Left forelimb (tissue), 1 donor: ENCODE measurements at regions not wholly inside any gene's neighbourhood (a gene's known extent, or its start where the extent isn't known, plus 50 kb on each side); places are given as distances from the start of the nearest gene placed in this dataset.
"Not testable (repeated sequence)": the region's sequence is repeated elsewhere in the genome, so short reads cannot be mapped to it uniquely, and the experiment has no call there.

Source experiments
- DNase-seq: peaks from one replicate; pipeline ENCODE4 v3.0.0-alpha.2; 2018; ENCODE audit warnings: low spot score

DNA sequence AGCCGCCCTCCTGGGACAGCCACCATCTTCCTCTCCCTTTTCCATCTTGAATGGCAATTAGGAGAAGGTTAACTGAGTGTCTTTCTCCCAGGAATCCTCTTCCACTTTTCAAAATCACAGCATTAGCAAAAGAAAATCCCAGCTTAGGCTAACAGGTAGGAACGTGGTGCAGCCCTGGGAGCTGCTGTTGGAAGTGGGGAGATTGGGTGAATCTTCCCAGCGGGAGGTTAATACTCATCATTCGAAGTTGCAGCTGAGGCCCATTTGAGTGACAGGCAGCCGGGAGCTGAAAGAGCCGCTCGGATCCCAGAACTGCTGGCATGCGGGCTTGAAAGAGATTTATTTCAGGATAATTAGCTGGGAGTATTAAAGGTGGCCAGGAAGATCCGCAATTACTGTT lies 306.0 kb downstream of the BCL11A start:
- no peak for DNase-seq

DNA sequence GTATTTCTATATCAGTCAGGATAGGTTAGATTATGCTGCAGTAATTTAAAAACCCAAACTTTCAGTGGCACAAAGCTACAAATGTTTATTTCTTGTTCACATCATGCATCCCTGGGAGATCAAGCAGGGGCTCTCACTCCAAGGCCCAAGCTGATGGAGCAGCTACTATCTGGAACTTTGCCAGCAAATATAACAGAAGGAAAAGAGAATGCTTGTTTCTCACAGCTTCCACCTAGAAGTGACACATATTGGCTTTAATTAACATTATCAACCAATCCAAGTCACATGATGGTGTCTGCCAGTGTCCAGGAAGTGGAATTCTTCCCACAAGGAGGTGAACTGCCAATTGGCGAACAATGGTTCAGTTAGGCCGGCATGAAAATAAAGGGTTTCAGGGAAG lies 306.9 kb downstream of the BCL11A start:
- no peak for DNase-seq

DNA sequence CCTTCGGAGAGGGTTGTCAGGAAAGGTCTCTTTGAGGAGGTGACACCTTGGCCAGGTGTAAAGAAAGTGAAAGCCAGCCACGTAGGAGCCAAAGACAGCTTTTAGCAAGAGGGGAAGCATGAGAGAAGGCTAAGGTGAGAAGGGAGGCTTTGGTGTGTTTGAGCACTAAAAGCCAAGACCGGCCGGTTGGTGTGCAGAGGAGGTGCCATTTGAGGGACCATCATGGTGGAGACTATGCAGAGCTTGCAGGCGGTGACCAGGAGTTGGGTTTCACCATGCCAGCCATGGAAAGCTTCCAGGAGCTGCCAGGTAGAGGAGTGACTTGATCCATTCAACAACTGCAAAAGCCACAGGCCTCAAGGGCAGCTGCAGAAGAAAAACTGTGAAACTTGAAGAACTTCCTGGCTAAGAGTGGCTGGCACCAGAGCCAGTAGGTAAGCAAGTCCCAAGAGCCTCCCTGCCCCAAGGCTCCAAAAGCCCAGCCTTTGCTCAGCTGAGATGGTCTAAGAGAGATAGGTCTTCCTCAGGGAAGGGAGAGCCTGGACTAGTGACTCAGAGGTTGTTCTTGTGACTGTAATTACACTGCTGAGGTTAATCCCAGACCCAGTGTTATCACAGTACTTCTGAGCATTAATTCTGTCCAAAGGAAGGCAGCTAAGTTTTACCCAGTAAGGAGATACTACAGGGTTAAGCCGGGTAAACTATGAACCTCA lies 319.0 kb downstream of the BCL11A start:
- DNase-seq: no peak

DNA sequence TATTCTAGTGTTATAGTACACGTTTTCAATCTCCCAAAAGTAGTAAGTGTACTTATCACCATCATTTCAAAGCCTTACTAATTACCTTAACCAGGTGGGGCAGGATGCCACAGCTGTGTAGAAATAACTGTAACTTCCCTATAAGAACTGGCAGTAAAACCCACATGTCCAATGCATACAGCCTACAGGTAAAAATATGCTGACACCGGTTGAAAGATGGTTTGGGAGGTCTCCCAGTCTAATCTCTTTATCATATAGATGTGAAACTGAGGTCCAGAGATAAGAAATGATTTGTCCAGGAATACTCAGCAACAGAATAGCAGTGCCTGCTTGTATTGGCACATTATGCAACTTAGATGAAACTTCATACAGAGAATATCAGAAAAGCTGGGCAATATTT lies 322.9 kb downstream of the BCL11A start:
- no peak for DNase-seq

DNA sequence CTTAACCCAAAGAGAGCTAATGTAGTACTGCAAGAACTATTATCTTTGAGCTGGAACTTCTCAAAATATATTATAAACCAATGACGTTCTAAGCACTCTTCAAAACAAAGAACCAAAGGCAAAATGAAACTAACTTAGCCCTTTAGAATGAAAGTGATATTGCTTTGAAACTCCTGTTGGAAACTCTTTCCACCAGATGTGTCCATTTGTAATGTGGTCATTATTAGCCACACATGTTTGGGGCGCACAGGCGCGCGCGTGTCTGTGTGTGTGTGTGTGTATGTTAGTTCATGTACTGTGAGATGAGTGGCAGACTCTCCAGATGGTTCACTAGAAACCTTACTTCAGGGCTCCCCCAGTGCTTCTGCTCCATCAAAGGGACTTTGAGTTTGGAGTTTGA lies 323.4 kb downstream of the BCL11A start:
- DNase-seq: no peak

DNA sequence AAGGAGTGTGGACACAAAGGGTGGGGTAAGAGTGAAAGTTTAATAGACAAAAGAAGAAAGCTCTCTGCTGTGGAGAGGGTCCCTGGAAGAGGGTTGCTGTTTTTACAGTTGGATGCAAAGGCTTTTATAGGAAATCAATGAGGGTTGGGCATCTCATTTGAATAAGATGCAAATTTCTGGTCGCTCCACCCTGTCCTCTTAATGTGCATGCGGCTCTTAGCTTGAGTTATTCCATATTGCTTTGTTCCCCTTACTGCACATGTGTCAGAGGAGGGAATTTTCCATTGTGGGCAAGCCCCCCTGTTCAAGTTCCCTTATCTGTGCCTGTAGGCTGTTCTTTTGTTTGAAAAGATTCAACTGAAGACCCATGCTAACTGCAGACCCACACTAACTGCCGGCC lies 326.5 kb downstream of the BCL11A start:
- DNase-seq: no peak

DNA sequence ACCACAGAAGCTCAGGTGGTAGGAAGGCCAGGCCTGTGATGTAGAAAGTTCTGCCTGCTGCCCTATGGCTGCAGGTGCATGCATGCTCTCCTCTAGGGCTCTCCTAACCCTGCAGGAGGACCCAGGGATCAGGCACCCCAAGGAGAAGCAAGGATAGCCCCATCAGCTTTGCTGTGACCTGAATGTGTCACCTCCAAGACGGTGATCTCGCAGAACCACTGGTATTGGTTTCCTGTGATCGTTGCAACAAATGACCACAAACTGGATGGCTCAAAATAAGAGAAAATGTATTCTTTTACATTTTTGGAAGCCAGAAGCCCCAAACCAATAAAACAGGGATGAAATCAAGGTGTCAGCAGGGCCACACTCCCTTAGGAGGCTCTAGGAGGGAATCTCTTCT lies 327.3 kb downstream of the BCL11A start:
- DNase-seq: no peak

DNA sequence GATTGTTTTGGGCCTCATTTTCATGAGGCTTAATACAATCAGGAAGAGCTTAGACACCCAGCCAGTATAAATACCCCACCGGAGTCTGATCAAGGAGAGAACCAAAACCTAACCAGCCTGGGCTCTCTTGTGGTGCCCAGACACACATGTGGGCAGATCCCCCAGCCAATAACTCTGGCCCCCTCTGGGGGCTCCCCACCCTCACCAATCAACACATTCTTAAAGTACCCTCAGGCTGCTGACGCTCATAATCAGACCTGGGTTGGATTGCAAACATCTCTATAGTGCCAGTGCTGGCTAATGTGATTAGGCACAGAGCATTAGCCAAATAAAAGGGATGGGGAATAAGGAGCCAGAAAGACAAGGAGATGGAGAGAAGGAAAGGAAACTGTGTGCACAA lies 329.6 kb downstream of the BCL11A start:
- no peak for DNase-seq

DNA sequence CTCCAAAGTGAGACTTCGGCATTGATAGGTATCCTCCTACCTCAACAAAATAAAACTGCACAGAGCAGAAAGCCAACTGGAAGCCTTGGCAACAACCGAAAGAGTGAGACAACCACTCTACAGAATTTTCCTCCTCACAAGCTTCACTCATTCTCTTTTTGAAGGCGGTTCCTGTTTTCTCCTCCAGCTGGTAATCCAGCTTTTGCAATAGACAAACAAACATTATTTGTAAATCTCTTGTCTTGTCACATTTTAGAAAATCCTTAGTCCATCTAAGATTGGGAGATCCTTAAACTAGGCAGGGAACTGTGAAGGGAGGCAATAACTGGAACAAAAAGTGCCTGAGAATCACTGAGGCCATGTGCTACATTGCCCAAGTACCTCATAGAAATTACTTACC lies 332.4 kb downstream of the BCL11A start:
- no peak for DNase-seq

DNA sequence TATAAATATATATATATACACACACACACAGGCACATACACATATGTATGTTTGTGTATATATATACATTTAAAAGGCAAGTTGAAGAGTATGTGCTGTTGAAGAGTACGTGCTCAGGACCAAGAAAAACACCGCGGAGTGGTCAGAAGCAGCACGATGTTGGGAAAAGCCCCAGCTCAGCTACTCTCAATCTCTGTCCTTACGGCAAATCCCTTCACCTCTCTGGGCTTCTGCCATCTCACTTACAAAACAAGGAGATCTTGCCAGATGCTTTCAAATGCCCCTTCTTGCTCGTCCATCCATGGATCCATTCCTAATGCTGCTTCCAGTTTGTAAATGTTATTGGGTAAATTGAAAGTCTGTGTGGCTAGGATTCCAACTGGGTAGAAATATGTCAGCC lies 333.9 kb downstream of the BCL11A start:
- no peak for DNase-seq

DNA sequence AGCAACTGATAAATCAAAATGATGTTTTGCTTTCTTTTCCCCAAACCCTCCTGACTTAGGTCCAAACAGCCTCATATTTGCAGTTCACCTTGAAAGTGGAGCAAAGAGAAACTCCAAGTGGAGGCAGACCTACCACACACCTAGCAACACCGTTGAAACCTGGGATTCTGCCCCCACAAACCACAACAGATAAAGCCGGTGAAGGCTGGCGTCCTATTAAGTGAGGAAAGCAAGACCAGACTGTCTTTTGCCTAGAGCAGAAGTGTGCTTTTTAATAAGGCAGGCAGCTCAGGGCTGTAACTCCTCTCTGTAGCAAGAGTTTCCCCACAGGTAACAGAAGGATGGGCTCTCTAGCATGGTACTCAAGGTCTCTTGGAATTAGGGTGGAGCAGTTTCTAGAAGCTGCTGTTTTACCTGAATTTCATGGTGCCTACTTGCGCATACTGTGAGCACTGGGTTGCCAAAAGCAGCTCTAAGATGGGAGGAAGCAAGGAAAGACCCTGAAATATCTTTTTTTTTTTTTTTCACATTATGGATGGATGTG lies 336.9 kb downstream of the BCL11A start:
- no peak for DNase-seq

DNA sequence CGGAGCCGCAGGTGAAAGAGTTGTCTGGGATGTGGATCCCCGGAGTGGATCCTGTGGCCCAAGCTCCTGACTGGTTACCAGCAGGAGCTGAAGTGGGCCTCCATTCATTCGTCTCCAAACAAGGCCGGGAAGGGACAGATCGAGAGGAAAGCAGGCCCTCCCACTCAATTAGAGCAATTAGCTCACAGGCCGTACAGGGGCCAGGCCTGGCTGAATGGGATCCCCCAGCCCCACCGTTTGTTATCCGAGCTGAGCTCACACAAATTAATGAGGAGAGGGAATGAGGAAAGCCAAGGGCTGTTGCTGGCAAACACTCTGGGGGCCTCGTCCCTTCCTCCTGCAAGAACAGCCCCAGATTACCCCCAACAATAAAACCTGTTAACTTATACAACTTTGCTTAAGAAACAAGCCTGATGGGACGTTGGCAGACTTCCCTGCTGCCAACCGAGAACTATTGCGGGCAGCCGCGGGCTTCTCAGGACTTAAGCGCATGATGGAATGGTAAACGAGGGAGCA lies 338.0 kb downstream of the BCL11A start:
- DNase-seq: no peak

DNA sequence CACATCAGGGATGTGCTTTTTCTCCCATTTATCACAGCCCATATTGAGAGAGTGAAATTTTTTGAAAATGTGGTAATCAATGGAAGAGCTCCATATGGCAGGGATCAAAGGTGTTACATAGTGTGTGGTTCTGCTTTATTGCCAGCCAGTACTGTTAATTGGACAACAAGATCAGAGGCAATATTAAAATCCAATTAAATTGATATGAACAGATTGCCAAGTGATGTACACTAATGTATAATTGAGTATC lies 338.9 kb downstream of the BCL11A start:
- no peak for DNase-seq

DNA sequence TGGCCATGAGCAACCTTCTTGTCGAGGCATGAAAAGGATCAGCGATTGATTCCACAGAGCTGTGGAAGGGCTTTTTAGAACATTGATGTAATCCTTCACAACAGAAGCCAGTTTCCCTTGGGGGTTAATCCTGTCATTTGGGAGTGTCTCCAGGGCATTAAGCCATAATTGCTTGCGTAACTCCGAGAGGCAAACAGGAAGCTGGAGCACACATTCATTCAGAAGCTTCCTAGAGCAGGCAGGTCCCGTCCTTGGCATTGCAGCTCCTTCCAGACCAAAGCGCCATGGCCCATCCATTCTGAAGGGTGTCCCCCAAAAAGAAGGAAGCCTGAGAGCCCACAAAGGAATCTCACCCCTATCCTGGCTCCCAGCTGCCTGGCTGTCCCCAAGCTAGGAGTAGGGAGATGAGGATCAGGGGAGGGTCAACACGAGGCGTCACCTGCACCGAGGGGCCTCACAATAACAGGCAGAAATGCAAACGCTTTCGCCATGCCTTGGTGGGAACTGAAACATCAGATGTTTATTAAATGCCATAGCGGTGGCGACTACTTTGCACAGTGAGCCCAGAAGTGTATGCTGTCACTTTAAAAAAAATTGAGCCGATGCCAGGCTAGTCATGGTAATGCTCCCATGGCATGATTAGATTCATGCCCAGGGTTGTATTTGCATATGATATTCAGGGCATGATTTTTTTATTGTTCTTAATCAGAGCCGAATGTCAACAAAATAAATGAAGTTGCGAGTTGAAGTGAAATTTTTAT lies 339.4 kb downstream of the BCL11A start:
- DNase-seq: no peak

DNA sequence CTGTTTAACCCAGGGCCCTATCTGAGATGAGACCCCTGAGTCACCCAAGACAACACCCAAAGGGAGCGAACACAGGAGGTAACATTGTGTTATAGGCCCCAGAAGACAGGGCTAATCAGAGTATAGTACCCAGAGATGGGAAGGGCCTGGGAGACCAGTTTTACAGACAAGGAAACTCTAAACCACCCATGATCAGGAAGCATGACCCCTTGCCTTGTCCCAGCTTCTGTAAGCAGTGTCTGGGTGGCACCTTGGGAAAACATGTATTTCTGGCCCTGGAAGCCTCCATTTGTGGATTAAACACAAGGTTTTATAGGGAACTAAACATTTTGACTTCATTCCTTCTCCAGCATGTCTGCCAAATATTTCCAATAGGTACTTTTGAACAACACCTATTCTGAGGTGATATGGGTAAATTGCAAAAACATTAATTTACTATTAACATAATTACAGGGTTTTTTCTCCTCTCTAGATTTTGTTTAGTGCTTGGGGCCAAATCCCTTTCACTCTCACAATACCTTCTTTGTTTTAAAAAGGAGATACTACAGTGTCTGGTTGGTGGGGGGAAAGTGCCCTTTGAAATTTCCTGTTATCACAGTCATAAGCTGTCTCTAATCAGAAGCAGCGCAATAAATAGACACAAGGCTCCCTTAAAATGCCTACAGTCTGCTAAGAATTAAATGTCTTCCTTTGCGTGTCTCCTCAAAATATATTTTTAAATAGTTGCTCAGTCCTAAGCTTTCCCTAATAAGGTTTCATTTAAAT lies 341.1 kb downstream of the BCL11A start:
- DNase-seq: no peak

DNA sequence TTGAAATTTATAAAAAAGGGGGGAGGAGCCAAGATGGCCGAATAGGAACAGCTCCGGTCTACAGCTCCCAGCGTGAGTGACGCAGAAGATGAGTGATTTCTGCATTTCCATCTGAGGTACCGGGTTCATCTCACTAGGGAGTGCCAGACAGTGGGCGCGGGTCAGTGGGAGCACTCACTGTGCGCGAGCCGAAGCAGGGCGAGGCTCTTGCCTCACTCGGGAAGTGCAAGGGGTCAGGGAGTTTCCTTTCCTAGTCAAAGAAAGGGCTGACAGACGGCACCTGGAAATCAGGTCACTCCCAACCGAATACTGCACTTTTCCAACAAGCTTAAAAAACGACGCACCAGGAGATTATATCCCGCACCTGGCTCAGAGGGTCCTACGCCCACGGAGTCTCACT lies 364.4 kb downstream of the BCL11A start:
- DNase-seq: not testable (repeated sequence)

DNA sequence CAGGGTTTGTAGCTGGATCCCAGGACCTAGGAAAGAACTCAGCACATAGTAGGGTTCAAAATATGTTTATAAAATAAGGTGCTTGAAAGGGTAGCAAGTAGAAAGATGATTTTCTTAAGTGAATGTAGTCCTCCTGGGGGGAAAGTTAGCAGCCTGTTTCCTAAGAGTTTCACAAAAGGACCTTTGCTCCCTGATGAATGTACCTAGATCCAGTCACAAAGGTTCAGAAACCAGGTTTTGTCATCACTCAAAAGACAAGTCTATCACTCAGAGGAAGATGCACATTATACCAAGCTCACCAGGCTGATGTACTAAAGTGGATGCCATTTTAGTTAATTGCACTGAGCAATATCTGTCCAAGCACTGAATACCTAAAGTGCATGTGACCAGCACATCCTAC lies 378.2 kb downstream of the BCL11A start:
- DNase-seq: no peak

DNA sequence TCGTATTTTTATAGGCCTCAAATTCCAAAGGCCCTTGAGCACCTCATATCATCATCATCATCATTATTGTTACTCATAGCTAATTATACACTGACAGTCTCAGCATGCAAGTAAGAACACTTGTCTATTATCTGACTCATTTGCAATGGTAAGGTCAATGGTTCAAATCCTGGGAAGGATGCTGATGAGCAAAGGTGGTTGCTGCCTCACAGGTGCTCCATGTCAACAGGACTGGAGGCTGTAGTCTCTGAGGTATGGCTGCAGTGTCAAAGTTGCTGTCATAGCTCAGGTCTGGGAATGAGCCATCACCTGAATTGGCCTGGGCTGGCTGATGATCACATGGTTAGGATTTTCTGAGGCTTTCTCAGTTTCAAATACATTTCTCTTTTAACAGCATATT lies 379.3 kb downstream of the BCL11A start:
- no peak for DNase-seq

DNA sequence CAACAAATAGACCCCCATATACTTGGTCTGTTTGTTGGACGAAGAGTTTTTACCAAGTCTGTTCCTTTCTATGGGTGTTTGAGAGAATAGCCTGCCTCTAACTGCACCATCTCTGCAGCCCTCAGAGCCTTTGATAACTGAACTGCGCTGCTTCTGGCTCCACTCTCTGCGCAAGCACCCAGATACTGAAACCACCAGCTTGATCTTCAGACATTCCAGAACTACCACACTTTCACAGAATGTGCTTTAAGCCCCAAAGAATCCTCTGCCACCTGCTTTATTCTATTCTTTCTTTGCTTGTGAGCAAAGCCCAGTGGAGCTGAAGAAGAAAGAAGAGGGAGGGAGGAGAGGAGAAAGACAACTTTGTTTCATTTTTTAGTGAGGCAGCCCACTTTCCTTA lies 380.7 kb downstream of the BCL11A start:
- DNase-seq: no peak

DNA sequence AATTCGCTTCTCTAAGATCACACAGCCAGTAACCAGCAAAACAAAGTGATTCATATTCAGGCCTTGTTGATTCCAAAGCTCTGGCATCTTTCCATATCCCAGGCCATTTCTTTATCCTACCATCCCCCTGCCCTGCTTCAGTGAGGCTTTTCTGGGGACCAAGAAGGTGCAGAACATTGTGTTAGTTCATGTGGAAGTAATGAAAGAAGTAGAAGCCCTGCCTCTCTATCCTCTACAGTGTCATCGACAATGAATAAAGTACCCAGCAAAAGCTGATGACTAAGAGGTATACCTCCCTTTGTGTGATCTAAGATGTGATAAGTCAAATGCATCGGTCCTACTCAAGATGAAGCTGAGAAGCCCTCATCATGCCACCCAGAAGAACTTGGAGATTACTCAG lies 383.2 kb downstream of the BCL11A start:
- DNase-seq: no peak

DNA sequence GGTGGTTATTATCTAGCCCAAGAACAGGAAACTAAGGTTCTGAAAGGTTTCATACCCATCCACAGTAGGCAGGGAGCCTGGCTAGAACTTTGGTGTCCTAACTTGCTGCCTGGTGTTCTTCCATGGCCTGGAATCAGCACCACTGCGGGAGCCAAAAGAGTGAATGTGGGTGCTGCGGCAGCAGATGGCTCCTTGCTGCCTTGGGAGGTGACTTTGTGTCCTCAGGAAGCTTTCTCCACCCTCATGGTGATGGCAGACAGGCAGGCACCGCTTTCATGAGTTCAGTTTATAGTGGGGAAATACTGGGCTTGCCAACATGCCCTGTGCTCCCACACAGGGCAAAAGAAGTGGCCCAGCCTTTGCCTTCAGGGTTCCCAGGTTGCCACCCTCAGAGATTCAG lies 385.2 kb downstream of the BCL11A start:
- DNase-seq: no peak

DNA sequence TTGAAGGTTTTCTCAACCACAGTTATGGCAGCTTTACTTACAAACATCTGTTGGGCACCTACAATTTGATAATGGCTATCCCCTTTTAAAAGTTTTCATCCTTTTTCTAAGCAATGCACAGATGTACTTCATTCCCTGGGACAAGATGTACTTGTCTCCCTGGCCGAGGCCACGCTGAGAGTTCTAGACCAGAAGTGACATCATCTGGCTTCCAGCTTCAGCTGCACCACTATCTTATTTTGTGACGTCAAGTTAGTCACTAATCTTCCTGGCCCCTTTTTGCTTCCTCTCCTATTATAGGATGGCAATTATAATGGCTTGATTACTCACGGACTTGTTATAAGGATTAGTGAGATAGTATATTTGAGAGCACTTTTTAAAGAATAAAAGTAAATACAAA lies 386.4 kb downstream of the BCL11A start:
- DNase-seq: no peak

DNA sequence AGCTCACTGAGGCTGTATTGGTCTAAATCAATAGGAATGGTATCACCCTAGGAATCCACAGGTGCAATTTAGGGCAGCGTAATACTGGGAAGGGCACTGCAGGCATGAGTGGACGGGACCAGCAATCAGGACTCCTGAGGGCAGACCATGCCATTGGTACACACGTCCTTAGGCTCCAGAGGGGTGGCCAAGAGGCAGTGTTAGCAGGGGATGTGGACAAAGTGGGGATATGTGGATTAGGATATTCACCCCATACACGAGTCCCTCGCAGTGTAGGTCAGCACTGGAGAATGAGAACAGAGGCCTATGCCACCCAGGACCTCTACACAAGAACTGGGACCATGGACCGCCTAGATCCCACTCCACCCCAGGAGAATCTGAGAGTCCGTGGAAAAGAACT lies 389.8 kb downstream of the BCL11A start:
- no peak for DNase-seq
